ENCODE measurements at regions not wholly inside any gene's neighbourhood (a gene's known extent, or its start where the extent isn't known, plus 50 kb on each side); places are given as distances from the start of the nearest gene placed in this dataset.

DNA sequence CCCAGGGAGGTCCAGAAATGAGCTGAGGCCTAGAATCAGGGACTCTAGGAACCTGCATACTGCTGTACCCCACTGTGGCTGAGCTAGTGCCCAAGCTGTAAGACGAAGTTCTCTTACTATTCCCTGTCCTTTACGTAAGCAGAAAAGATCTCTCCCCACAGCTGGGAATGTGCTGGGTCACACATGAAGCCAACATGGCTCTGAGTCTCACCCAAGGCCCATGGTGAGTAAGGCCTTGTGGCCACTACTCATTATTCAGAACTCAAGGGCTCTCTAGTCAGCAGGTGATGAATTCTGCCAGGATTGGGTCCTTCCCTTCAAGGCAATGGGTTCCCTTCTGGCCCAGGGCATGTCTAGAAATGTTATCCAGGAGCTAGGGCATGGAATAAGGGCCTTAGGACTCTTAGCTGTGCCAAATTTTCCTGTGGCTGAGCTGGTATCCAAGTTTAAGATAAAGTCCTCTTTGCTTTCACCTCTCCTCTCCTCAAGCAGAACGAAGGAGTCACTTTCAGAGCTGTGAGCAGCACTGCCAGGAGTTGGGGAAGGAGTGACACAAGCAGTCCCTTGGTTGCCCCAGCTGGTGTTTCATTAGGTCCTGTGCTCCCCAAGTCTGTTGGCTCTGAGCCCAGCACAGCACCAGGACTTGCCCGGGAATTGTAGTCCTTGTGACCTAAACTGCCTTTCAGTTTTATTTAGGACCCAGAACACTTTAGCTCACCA, 707.6 kb downstream of the SLC4A3 start:
- TF ChIP-seq, protein P1, sequence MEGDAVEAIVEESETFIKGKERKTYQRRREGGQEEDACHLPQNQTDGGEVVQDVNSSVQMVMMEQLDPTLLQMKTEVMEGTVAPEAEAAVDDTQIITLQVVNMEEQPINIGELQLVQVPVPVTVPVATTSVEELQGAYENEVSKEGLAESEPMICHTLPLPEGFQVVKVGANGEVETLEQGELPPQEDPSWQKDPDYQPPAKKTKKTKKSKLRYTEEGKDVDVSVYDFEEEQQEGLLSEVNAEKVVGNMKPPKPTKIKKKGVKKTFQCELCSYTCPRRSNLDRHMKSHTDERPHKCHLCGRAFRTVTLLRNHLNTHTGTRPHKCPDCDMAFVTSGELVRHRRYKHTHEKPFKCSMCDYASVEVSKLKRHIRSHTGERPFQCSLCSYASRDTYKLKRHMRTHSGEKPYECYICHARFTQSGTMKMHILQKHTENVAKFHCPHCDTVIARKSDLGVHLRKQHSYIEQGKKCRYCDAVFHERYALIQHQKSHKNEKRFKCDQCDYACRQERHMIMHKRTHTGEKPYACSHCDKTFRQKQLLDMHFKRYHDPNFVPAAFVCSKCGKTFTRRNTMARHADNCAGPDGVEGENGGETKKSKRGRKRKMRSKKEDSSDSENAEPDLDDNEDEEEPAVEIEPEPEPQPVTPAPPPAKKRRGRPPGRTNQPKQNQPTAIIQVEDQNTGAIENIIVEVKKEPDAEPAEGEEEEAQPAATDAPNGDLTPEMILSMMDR (IDR thresholded peaks at IDR 0.05; ENCODE audit: low read depth, low read length, poor library complexity, severe bottlenecking), result no peak
- TF ChIP-seq EZH2phosphoT487 (IDR thresholded peaks at IDR 0.05; ENCODE audit: borderline replicate concordance, low read length), result no peak
